ENCODE measurements at regions not wholly inside any gene's neighbourhood (a gene's known extent, or its start where the extent isn't known, plus 50 kb on each side); places are given as distances from the start of the nearest gene placed in this dataset.

DNA sequence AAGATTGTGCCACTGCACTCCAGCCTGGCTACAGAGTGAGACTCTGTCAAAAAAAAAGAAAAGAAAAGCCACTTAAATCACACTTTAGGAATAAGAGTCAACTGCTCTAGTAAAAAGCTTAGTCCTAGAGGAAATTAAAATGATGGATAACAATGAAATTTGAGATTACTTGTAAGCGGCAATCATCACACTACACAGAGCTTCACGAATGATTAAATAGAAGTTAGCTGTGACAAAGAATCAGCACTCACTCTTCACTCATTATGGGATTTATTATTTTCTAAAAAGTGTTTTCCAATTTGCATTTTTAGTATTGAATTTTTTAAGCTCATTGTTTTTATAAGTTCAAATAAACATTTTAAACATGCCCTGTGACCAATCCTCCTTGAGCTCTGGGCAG, 718.0 kb downstream of the UTRN start:
- Histone ChIP-seq H3K4me3 (ENCODE audit: low read depth in 2 of 2, low read length in 2 of 2) (no peak overlapping the region), H3K9me3 (ENCODE audit: control insufficient read depth, insufficient read depth, low read depth, low read length) (no peaks in the 10 kb centered on the region), H3K27me3 (ENCODE audit: control insufficient read depth, insufficient read depth, low read length) (no peaks in the 10 kb centered on the region), H3K36me3 (ENCODE audit: control insufficient read depth, insufficient read depth, low read length) (no peaks in the 10 kb centered on the region), H3K4me1 (ENCODE audit: control insufficient read depth, insufficient read depth, low read length) (no peaks in the 10 kb centered on the region), H3K27ac (ENCODE audit: low read length) (no peak overlapping the region)
- in situ Hi-C loops (cut with HindIII; ENCODE audit: low pct_unique_long_range_greater_than_20kb, low sequenced_read_pairs) (no loop called here), intact Hi-C loops (cut with micrococcal nuclease; ENCODE audit: unreplicated experiment) (no loop called here)
- POLR2A ChIA-PET: no interaction called here
- no peak for DNase-seq (ENCODE audit: low read depth, low spot score)
- no TSS peak for BruUV-seq (replicated peaks)
- CTCF ChIA-PET: no interaction called here
- TF ChIP-seq, protein P1, sequence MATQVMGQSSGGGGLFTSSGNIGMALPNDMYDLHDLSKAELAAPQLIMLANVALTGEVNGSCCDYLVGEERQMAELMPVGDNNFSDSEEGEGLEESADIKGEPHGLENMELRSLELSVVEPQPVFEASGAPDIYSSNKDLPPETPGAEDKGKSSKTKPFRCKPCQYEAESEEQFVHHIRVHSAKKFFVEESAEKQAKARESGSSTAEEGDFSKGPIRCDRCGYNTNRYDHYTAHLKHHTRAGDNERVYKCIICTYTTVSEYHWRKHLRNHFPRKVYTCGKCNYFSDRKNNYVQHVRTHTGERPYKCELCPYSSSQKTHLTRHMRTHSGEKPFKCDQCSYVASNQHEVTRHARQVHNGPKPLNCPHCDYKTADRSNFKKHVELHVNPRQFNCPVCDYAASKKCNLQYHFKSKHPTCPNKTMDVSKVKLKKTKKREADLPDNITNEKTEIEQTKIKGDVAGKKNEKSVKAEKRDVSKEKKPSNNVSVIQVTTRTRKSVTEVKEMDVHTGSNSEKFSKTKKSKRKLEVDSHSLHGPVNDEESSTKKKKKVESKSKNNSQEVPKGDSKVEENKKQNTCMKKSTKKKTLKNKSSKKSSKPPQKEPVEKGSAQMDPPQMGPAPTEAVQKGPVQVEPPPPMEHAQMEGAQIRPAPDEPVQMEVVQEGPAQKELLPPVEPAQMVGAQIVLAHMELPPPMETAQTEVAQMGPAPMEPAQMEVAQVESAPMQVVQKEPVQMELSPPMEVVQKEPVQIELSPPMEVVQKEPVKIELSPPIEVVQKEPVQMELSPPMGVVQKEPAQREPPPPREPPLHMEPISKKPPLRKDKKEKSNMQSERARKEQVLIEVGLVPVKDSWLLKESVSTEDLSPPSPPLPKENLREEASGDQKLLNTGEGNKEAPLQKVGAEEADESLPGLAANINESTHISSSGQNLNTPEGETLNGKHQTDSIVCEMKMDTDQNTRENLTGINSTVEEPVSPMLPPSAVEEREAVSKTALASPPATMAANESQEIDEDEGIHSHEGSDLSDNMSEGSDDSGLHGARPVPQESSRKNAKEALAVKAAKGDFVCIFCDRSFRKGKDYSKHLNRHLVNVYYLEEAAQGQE (IDR thresholded peaks at IDR 0.05; ENCODE audit: insufficient read depth in 1 of 2, low read depth in 2 of 2, low read length in 1 of 2): no peak
- TF ChIP-seq POLR2AphosphoS5 (IDR thresholded peaks at IDR 0.05; ENCODE audit: low read depth, low read length) (no peak), TCF7L2 (IDR thresholded peaks at IDR 0.05; ENCODE audit: low read depth, low read length) (no peak), SIN3A (IDR thresholded peaks at IDR 0.05; ENCODE audit: borderline replicate concordance, insufficient read depth, low read depth, low read length) (no peak)
- TF ChIP-seq, protein P2, sequence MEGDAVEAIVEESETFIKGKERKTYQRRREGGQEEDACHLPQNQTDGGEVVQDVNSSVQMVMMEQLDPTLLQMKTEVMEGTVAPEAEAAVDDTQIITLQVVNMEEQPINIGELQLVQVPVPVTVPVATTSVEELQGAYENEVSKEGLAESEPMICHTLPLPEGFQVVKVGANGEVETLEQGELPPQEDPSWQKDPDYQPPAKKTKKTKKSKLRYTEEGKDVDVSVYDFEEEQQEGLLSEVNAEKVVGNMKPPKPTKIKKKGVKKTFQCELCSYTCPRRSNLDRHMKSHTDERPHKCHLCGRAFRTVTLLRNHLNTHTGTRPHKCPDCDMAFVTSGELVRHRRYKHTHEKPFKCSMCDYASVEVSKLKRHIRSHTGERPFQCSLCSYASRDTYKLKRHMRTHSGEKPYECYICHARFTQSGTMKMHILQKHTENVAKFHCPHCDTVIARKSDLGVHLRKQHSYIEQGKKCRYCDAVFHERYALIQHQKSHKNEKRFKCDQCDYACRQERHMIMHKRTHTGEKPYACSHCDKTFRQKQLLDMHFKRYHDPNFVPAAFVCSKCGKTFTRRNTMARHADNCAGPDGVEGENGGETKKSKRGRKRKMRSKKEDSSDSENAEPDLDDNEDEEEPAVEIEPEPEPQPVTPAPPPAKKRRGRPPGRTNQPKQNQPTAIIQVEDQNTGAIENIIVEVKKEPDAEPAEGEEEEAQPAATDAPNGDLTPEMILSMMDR (IDR thresholded peaks at IDR 0.05): no peak
- ATAC-seq: no peak

DNA sequence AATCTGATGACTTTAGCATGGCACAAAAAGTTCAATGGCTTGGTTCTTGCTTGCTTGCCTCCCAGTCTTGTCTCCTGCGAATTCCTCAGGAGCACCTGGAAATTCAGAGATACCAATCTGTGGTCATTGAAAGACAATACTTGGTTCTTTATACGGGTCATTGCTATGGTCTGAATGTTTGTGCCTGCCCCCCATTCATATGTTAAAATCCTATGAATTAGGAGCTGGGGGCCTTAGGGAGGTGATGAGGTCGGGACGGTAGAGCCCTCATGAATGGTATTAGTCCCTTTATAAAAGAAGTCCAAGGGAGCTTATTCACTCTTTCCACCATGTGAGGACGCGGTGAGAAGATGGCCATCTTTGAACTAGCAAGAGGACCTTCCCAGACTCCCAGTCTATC, 721.8 kb downstream of the UTRN start:
- Histone ChIP-seq H3K9me3 (ENCODE audit: control insufficient read depth, insufficient read depth, low read depth, low read length) (no peaks in the 10 kb centered on the region), H3K27ac (ENCODE audit: low read length) (no peak overlapping the region), H3K4me1 (ENCODE audit: control insufficient read depth, insufficient read depth, low read length) (no peaks in the 10 kb centered on the region), H3K27me3 (ENCODE audit: control insufficient read depth, insufficient read depth, low read length) (no peaks in the 10 kb centered on the region), H3K36me3 (ENCODE audit: control insufficient read depth, insufficient read depth, low read length) (no peaks in the 10 kb centered on the region), H3K4me3 (ENCODE audit: low read depth in 2 of 2, low read length in 2 of 2) (no peak overlapping the region)
- in situ Hi-C loops (cut with HindIII; ENCODE audit: low pct_unique_long_range_greater_than_20kb, low sequenced_read_pairs) (no loop called here), intact Hi-C loops (cut with micrococcal nuclease; ENCODE audit: unreplicated experiment) (no loop called here)
- TF ChIP-seq, protein P1 (IDR thresholded peaks at IDR 0.05; ENCODE audit: insufficient read depth in 1 of 2, low read depth in 2 of 2, low read length in 1 of 2): no peak
- TF ChIP-seq TCF7L2 (IDR thresholded peaks at IDR 0.05; ENCODE audit: low read depth, low read length): no peak
- no peak for TF ChIP-seq POLR2AphosphoS5 (IDR thresholded peaks at IDR 0.05; ENCODE audit: low read depth, low read length)
- TF ChIP-seq SIN3A (IDR thresholded peaks at IDR 0.05; ENCODE audit: borderline replicate concordance, insufficient read depth, low read depth, low read length): no peak
- TF ChIP-seq, protein P2 (IDR thresholded peaks at IDR 0.05): no peak
- POLR2A ChIA-PET: no interaction called here
- CTCF ChIA-PET: no interaction called here
- no TSS peak for BruUV-seq (replicated peaks)
- no peak for DNase-seq (ENCODE audit: low read depth, low spot score)
- ATAC-seq: no peak
